HFFc6 (cell line): ENCODE measurements at regions not wholly inside any gene's neighbourhood (a gene's known extent, or its start where the extent isn't known, plus 50 kb on each side); places are given as distances from the start of the nearest gene placed in this dataset.
A peak's percentile ranks its signal among the peaks of the same experiment; 100 is the strongest.

Experiments
- DNase-seq: peaks from one replicate; pipeline ENCODE4 v3.0.0-alpha.2; 2018
- H3K27ac Mint-ChIP-seq: 2 replicates; pipeline ENCODE4 v1.8.0; 2020; ENCODE audit warnings: mild to moderate bottlenecking, mixed read lengths
- H3K27me3 Mint-ChIP-seq: 2 replicates; pipeline ENCODE4 v1.8.0; 2021; ENCODE audit warnings: mild to moderate bottlenecking, moderate library complexity, mixed read lengths; ENCODE audit not compliant: insufficient read depth
- H3K36me3 Mint-ChIP-seq: 2 replicates; pipeline ENCODE4 v1.8.0; 2021; ENCODE audit warnings: low read depth, mixed read lengths
- H3K4me1 Mint-ChIP-seq: 2 replicates; pipeline ENCODE4 v1.8.0; 2020; ENCODE audit warnings: low read depth, mixed read lengths
- H3K4me3 Mint-ChIP-seq: 2 replicates; pipeline ENCODE4 v1.8.0; 2020; ENCODE audit warnings: mild to moderate bottlenecking, moderate library complexity, mixed read lengths
- H3K9me3 Mint-ChIP-seq: 2 replicates; pipeline ENCODE4 v1.8.0; 2020; ENCODE audit warnings: mild to moderate bottlenecking, mixed read lengths
- TF ChIP-seq, protein P1 (sequence below): fragments of 200-600 bp; sonication (generic); IDR thresholded peaks from 2 replicates; pipeline ENCODE4 v1.5.0; 2021; ENCODE audit warnings: antibody characterized with exemption, mild to moderate bottlenecking

DNA sequence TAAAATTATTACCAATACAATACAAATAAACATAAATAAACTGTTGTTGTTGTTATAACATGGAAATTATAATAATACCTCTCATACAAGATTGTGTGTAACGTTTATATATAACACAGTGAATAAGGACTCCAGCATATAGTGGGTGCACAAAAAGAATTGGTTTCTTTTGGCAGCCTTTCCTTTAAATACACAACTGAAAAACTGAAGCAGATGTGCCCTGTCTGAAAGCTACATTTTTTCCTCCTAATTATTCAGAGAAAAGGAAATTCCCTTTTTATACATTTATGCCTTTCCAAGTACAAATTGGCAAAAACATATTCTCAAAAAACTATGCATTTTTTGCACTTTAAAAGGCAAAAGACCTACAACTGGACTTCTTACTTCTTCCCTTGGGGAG lies 928.9 kb upstream of the NR2F2 start:
- Mint-ChIP-seq H3K27me3 (no peaks in the 10 kb centered on the region; the same call in 1 of the 2 replicates), H3K4me1 (peaks cover 16% of the 10 kb centered on the region), H3K36me3 (no peaks in the 10 kb centered on the region), H3K27ac (no peak overlapping the region), H3K4me3 (no peak overlapping the region), H3K9me3 (no peaks in the 10 kb centered on the region; the same call in 1 of the 2 replicates)
- DNase-seq: no peak
- TF ChIP-seq, protein P1, sequence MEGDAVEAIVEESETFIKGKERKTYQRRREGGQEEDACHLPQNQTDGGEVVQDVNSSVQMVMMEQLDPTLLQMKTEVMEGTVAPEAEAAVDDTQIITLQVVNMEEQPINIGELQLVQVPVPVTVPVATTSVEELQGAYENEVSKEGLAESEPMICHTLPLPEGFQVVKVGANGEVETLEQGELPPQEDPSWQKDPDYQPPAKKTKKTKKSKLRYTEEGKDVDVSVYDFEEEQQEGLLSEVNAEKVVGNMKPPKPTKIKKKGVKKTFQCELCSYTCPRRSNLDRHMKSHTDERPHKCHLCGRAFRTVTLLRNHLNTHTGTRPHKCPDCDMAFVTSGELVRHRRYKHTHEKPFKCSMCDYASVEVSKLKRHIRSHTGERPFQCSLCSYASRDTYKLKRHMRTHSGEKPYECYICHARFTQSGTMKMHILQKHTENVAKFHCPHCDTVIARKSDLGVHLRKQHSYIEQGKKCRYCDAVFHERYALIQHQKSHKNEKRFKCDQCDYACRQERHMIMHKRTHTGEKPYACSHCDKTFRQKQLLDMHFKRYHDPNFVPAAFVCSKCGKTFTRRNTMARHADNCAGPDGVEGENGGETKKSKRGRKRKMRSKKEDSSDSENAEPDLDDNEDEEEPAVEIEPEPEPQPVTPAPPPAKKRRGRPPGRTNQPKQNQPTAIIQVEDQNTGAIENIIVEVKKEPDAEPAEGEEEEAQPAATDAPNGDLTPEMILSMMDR: no peak

DNA sequence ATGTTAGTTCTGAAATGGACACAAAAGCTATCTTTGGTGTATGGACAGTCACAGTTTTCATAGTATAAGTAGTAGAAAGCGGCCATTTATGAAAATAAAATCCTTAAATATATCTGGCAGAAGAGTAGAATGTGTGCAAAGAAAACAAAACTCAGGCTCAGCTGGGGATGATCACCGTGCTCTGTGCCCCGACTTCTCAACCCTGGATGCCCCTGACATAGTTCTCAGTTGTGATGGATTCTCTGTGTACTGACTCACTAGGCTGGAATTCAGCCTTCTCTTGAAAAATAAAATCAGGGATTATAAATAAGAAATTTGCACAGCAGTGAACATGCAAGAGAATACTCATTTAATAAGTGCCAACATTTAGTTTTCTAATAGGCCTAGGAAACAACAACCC lies 925.1 kb upstream of the NR2F2 start:
- Mint-ChIP-seq H3K27ac (no peak overlapping the region), H3K36me3 (no peaks in the 10 kb centered on the region), H3K9me3 (no peaks in the 10 kb centered on the region), H3K4me1 (peaks cover 40% of the 10 kb centered on the region), H3K27me3 (no peaks in the 10 kb centered on the region), H3K4me3 (no peak overlapping the region; the same call in 1 of the 2 replicates)
- TF ChIP-seq, protein P1: no peak
- DNase-seq: peak; percentile 12

DNA sequence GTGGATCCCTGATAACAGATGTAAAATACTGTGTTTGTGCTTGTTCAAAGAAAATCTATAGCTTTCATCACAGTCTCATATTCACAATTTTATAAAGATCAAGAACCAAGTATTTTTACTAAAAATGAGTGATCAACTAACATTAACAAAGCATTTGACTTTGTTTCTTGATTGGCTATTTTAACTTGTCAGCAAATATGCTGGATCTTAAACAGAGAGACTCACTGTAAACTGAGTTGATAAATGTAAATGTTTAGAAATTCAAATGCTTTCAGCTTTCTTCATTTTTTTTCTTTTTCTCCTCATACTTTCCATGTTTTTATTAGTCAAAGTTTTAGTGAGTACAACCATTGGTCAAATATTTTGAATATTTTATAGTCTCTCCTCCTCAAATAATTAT lies 923.0 kb upstream of the NR2F2 start:
- Mint-ChIP-seq H3K27me3 (no peaks in the 10 kb centered on the region), H3K9me3 (no peaks in the 10 kb centered on the region), H3K36me3 (no peaks in the 10 kb centered on the region), H3K4me1 (peaks cover 40% of the 10 kb centered on the region), H3K27ac (no peak overlapping the region), H3K4me3 (no peak overlapping the region)
- TF ChIP-seq, protein P1: no peak
- no peak for DNase-seq

DNA sequence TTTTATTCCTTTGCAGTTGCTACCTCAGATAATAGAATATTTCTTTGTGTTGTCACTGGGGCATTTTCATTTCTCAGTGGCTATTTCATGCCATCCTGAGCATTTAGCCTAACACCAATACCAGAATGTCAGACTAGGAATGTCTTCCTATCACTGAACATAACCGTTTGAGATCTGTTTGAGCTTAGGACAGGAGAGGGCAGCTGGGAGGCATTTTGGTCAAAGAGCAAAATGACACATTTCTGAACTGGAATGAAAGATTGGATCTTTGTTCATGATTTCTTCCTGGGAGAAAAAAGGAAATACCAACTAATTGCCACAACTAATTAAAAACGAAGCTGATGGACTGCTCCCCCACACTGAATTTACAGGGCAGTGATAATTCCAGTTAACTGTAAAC lies 921.3 kb upstream of the NR2F2 start:
- no peak overlapping the region for H3K4me3 Mint-ChIP-seq
- no peak for DNase-seq
- no peak overlapping the region for H3K27ac Mint-ChIP-seq
- peaks cover 40% of the 10 kb centered on the region for H3K4me1 Mint-ChIP-seq
- H3K9me3 Mint-ChIP-seq: no peaks in the 10 kb centered on the region
- H3K27me3 Mint-ChIP-seq: no peaks in the 10 kb centered on the region
- TF ChIP-seq, protein P1: 0 out of 2 replicates have a peak, but pooled peaks have one; percentile 12
- H3K36me3 Mint-ChIP-seq: no peaks in the 10 kb centered on the region

- Mint-ChIP-seq H3K4me1 (peaks cover 38% of the 10 kb centered on the region), H3K27ac (no peak overlapping the region), H3K36me3 (no peaks in the 10 kb centered on the region), H3K9me3 (no peaks in the 10 kb centered on the region), H3K4me3 (no peak overlapping the region), H3K27me3 (no peaks in the 10 kb centered on the region)
- no peak for DNase-seq
- TF ChIP-seq, protein P1: no peak
Observed at GRCh38 chr15:95409626-95410310, 920.7 kb upstream of the NR2F2 start.
